NCI-H345 (cell line): ENCODE measurements at regions not wholly inside any gene's neighbourhood (a gene's known extent, or its start where the extent isn't known, plus 50 kb on each side); places are given as distances from the start of the nearest gene placed in this dataset.

Source experiments
- DNase-seq: peaks from one replicate; lab custom pipeline; 2025; lab: John Stamatoyannopoulos, UW

DNA sequence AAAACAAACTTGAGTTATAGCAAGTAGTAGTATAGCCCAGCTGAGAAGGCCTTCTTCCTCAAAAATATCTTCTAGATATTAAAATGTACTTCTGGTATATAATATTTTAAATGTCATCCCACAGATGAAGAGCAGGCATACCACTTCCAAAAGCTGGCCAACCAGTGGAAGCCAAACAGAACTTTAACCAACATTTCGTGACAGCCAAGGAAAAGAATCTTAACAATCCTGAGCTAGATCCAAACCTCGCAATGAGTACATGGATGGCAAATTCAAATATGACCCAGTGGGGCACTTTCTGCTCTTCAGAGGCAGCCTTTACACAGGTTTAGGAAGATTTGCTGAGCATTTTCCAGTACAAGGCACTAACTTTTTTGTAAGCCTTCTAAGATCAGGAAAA, 91.8 kb upstream of the ACO1 start:
- no peak for DNase-seq

GRCh38 chr9:32293091-32293490, 91.4 kb upstream of the ACO1 start:
- no peak for DNase-seq

DNA sequence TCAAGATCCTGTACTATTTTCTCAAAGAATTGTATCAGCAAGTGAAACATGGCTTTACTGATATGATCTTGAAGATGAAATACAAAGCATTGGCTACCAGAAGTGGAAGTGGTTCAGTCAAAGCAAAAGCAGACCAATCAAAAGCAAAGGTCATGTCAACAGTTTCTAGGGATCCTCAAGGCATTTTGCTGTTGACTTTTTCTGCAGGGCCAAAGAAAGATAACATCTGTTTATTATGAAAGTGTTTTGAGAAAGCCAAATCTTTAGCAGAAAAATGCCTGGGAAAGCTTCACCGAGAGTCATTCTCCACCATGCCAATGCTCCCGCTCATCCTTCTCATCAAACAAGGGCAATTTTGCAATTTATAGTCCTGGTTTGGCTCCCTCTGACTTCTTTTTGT, 90.3 kb upstream of the ACO1 start:
- DNase-seq = no peak

- DNase-seq = no peak
Observed at GRCh38 chr9:32300373-32300772, 84.1 kb upstream of the ACO1 start.

DNA sequence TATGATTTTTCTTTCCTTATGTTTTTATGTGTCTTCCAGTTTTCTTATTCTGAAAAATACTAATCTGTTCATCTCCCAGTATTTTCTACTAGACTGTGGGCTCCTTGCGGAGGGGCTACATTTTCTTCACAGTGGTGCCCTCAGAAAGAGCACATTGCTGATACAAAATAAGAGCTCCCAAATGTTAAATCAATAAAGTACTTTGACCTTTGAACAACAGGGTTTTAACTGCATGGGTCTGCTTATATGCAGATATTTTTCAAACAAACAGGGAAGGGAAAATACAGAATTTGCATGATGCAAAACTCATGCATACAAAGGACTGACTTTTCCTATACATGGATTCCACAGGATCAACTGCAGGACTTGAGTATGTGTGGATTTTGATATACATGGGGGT, 79.9 kb upstream of the ACO1 start:
- DNase-seq = no peak

DNA sequence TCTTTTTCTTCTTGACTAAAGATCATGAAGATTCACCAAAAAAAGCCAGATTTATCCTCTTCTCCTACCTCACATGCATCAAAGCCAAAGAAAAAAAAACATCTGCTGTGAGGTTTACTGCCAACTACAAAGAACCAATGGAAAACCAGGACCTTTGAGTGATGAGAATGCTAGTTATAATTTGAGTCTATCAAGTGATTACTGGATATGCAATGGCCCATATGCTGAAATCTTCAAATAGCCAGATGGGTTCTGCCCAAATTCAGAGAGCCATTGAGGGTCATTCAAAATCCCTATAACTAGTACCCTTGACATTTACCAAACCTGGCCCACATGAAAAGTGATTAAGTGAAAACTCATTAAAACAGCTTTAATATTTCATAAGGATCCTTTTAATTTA, 78.4 kb upstream of the ACO1 start:
- DNase-seq = no peak

DNA sequence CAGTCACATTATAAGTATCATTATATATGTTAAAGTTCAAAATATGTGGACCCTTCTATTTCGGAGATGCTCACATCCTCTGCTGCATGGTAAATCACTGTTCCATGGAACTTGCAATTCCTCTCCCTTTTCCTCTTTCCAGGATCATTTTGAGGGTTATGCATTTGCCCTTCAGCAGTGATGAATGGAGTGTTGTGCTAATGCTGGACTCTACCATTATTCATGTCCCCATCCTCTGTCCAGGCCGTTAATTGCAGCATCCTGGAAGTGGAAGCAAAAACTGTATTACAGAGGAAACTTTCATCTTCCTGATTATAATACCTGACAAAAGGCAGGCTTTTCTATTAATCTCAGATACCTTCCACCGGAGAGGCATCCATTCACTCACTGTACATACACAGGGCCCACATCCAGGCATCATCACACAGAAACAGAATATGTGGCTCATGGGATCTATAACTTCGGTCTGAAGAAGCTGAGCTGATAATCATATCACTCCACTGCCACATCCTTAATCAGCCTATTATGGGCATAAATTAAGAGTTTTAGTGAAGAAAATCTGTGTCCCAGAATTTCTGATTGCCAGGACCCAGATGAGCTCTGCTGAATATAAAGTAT, 65.0 kb upstream of the ACO1 start:
- DNase-seq = no peak

DNA sequence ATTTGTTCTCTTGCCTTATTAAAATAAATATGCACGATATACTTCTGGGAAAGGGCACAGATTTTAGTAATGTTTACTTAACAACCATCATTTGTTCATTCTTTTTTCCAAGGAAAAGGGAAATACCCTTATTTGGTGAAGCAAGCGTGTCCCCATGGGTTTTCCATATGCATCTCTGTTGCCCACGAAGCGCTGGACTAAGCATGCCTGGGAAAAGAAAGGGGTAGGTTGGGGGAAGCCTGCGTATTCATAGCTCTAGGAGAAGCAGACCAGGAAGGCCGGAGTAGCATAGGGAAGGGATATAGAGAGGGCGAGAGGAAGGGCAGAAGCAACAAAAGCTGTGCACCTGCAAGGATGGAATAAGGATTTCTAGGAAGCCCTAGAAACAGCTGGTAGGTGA, 61.8 kb upstream of the ACO1 start:
- no peak for DNase-seq

- DNase-seq = no peak
Observed at GRCh38 chr9:32326146-32326545, 58.3 kb upstream of the ACO1 start.

DNA sequence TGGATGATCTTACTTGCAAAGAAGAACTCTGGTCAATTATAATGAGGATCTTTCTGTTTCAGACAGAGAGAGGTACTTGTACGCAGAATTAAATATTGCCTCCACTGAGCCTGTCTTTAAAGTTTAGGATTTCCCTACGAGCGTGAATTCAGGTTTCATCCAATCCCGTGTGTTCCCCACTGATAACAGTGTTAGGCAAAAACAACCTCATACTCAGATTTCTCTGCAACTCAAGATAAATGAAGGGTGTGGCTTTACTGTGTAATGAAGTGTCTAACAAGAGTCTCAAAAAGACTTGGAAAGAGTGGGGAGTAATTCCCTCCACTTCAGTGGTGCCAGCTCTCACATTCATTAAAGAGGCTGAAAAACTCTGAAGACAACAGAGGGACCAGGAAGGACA, 53.2 kb upstream of the ACO1 start:
- DNase-seq = no peak

GRCh38 chr9:32334112-32334511, 50.3 kb upstream of the ACO1 start:
- no peak for DNase-seq
